Glutamatergic neuron (in vitro differentiated cells): ENCODE measurements at regions not wholly inside any gene's neighbourhood (a gene's known extent, or its start where the extent isn't known, plus 50 kb on each side); places are given as distances from the start of the nearest gene placed in this dataset.

Source experiments
- DNase-seq: peaks from one replicate; pipeline ENCODE4 v3.0.0; 2022
- H3K27ac Mint-ChIP-seq: one replicate; pipeline ENCODE4 v1.8.0; 2020; ENCODE audit warnings: mild to moderate bottlenecking, mixed read lengths, inconsistent platforms; ENCODE audit not compliant: unreplicated experiment
- H3K27me3 Mint-ChIP-seq: one replicate; pipeline ENCODE4 v1.8.0; 2020; ENCODE audit warnings: mild to moderate bottlenecking, moderate library complexity, mixed read lengths, inconsistent platforms; ENCODE audit not compliant: unreplicated experiment
- H3K36me3 Mint-ChIP-seq: one replicate; pipeline ENCODE4 v1.8.0; 2020; ENCODE audit warnings: mild to moderate bottlenecking, mixed read lengths, inconsistent platforms; ENCODE audit not compliant: unreplicated experiment
- H3K4me1 Mint-ChIP-seq: one replicate; pipeline ENCODE4 v1.8.0; 2020; ENCODE audit warnings: mild to moderate bottlenecking, low read depth, mixed read lengths, inconsistent platforms; ENCODE audit not compliant: unreplicated experiment
- H3K4me3 Mint-ChIP-seq: one replicate; pipeline ENCODE4 v1.8.0; 2020; ENCODE audit warnings: mild to moderate bottlenecking, mixed read lengths, inconsistent platforms; ENCODE audit not compliant: unreplicated experiment
- H3K9me3 Mint-ChIP-seq: one replicate; pipeline ENCODE4 v1.8.0; 2020; ENCODE audit warnings: mild to moderate bottlenecking, moderate library complexity, mixed read lengths, inconsistent platforms; ENCODE audit not compliant: unreplicated experiment
- CTCF ChIP-seq: fragments of 200-600 bp; sonication (generic); IDR thresholded peaks from one replicate; pipeline ENCODE4 v1.5.0; 2021; ENCODE audit not compliant: partially characterized antibody, unreplicated experiment

GRCh38 chr9:16314476-16314875, 556.0 kb downstream of the BNC2 start:
- peaks cover 6% of the 10 kb centered on the region for H3K9me3 Mint-ChIP-seq
- no peaks in the 10 kb centered on the region for H3K27me3 Mint-ChIP-seq
- H3K4me1 Mint-ChIP-seq = peaks cover 14% of the 10 kb centered on the region
- no peak for TF ChIP-seq CTCF
- H3K27ac Mint-ChIP-seq = no peak overlapping the region
- H3K36me3 Mint-ChIP-seq = no peaks in the 10 kb centered on the region
- no peak overlapping the region for H3K4me3 Mint-ChIP-seq
- DNase-seq = no peak

- peaks cover 5% of the 10 kb centered on the region for H3K9me3 Mint-ChIP-seq
- DNase-seq = no peak
- no peak overlapping the region for H3K4me3 Mint-ChIP-seq
- H3K36me3 Mint-ChIP-seq = peaks cover 4% of the 10 kb centered on the region
- peaks cover 15% of the 10 kb centered on the region for H3K4me1 Mint-ChIP-seq
- TF ChIP-seq CTCF = no peak
- peaks cover 4% of the 10 kb centered on the region for H3K27me3 Mint-ChIP-seq
- no peak overlapping the region for H3K27ac Mint-ChIP-seq
These were observed 554.8 kb downstream of the BNC2 start for GRCh38 chr9:16315720-16316119.

GRCh38 chr9:16316456-16316855, 554.0 kb downstream of the BNC2 start:
- DNase-seq = no peak
- H3K36me3 Mint-ChIP-seq = peaks cover 4% of the 10 kb centered on the region
- no peak overlapping the region for H3K27ac Mint-ChIP-seq
- no peak overlapping the region for H3K4me3 Mint-ChIP-seq
- TF ChIP-seq CTCF = no peak
- peaks cover 20% of the 10 kb centered on the region for H3K4me1 Mint-ChIP-seq
- peaks cover 4% of the 10 kb centered on the region for H3K27me3 Mint-ChIP-seq
- H3K9me3 Mint-ChIP-seq = peaks cover 5% of the 10 kb centered on the region

GRCh38 chr9:16316911-16317817, 553.3 kb downstream of the BNC2 start:
- Mint-ChIP-seq H3K9me3 (peaks cover 5% of the 10 kb centered on the region), H3K27me3 (peaks cover 4% of the 10 kb centered on the region), H3K36me3 (peaks cover 4% of the 10 kb centered on the region), H3K27ac (no peak overlapping the region), H3K4me3 (no peak overlapping the region), H3K4me1 (peaks cover 20% of the 10 kb centered on the region)
- DNase-seq = no peak
- TF ChIP-seq CTCF = no peak

- no peak overlapping the region for H3K27ac Mint-ChIP-seq
- H3K27me3 Mint-ChIP-seq = peaks cover 4% of the 10 kb centered on the region
- H3K36me3 Mint-ChIP-seq = peaks cover 4% of the 10 kb centered on the region
- no peak for TF ChIP-seq CTCF
- no peak for DNase-seq
- no peak overlapping the region for H3K4me3 Mint-ChIP-seq
- peaks cover 5% of the 10 kb centered on the region for H3K9me3 Mint-ChIP-seq
- H3K4me1 Mint-ChIP-seq = peaks cover 20% of the 10 kb centered on the region
These were observed 551.9 kb downstream of the BNC2 start for GRCh38 chr9:16318516-16319060.
